ENCODE measurements at regions not wholly inside any gene's neighbourhood (a gene's known extent, or its start where the extent isn't known, plus 50 kb on each side); places are given as distances from the start of the nearest gene placed in this dataset.

DNA sequence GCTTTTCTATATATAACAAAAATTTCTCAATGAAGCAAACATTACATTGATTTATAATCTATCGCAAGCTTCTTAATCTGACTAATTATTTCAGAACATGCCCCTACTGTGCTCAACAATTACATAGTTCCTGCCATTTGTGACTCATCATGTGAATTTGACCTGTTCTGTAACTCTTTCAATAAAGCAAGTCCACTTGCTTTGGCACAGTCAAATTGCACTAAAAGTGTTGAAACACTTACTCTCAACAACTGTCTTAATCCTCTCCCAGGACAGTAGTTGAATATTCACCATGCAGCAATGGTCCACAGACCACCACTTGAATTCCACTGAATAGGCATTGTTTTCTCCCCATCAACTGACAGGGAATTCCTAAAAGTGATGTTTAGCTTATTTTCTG is 67.7 kb upstream of the SPTLC3 start:
- no peaks in the 10 kb centered on the region for H3K4me1 ChIP-seq (ENCODE audit: control insufficient read depth, extremely low read depth, insufficient read depth, low read length)
- H3K4me3 ChIP-seq (replicated peaks in 1 of 4; ENCODE audit: control extremely low read depth in 1 of 4, insufficient read depth in 1 of 4, low read depth in 3 of 4, low read length in 4 of 4): no peak overlapping the region
- H2AFZ ChIP-seq (ENCODE audit: low read length): no peak overlapping the region
- H3K9me3 ChIP-seq (ENCODE audit: control insufficient read depth, insufficient read depth, low read depth, low read length): no peaks in the 10 kb centered on the region
- no peak overlapping the region for H3K27ac ChIP-seq (ENCODE audit: insufficient read depth, low read length)
- DNase-seq (ENCODE audit: low read depth in 2 of 2): peak; percentile 8 to 56
- no peaks in the 10 kb centered on the region for H4K20me1 ChIP-seq (ENCODE audit: control insufficient read depth, extremely low read depth, insufficient read depth, low read length)
- H3K4me2 ChIP-seq (ENCODE audit: extremely low read depth, insufficient read depth, low read length): no peak overlapping the region
- no peak overlapping the region for H3K9ac ChIP-seq (ENCODE audit: insufficient read depth, low read length)
- no peaks in the 10 kb centered on the region for H3K79me2 ChIP-seq (ENCODE audit: control insufficient read depth, insufficient read depth, low read length)
- H3K27me3 ChIP-seq (ENCODE audit: control insufficient read depth, insufficient read depth, low read length): no peaks in the 10 kb centered on the region
- TF ChIP-seq, protein P1, sequence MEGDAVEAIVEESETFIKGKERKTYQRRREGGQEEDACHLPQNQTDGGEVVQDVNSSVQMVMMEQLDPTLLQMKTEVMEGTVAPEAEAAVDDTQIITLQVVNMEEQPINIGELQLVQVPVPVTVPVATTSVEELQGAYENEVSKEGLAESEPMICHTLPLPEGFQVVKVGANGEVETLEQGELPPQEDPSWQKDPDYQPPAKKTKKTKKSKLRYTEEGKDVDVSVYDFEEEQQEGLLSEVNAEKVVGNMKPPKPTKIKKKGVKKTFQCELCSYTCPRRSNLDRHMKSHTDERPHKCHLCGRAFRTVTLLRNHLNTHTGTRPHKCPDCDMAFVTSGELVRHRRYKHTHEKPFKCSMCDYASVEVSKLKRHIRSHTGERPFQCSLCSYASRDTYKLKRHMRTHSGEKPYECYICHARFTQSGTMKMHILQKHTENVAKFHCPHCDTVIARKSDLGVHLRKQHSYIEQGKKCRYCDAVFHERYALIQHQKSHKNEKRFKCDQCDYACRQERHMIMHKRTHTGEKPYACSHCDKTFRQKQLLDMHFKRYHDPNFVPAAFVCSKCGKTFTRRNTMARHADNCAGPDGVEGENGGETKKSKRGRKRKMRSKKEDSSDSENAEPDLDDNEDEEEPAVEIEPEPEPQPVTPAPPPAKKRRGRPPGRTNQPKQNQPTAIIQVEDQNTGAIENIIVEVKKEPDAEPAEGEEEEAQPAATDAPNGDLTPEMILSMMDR (conservative IDR thresholded peaks at IDR 0.05 in 1 of 2, IDR thresholded peaks at IDR 0.05 in 1 of 2; ENCODE audit: low read depth in 1 of 2, low read length in 2 of 2): no peak
- H3K36me3 ChIP-seq (ENCODE audit: control insufficient read depth, insufficient read depth, low read length): no peaks in the 10 kb centered on the region

DNA sequence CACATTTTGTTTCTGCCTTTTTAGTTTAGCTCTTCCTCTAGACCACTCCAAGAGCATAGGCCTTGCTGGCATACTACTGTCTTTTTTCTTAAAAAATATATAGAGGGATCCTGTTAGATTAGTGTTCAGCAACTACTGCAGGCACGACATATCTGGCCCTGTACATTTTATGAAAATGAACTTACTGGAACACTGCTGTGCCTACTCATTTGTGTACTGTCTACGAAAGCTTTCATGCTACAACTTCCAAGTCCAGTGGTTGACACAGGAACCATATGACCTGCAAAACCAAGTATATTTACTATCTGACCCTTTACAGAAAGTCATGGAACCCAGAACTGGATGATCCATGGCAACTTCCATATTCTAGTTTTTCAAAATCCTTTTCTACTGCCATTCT is 66.6 kb upstream of the SPTLC3 start:
- Histone ChIP-seq H3K27ac (ENCODE audit: insufficient read depth, low read length) (no peak overlapping the region), H2AFZ (ENCODE audit: low read length) (no peak overlapping the region), H4K20me1 (ENCODE audit: control insufficient read depth, extremely low read depth, insufficient read depth, low read length) (no peaks in the 10 kb centered on the region), H3K4me3 (replicated peaks in 1 of 4; ENCODE audit: control extremely low read depth in 1 of 4, insufficient read depth in 1 of 4, low read depth in 3 of 4, low read length in 4 of 4) (no peak overlapping the region), H3K4me2 (ENCODE audit: extremely low read depth, insufficient read depth, low read length) (no peak overlapping the region), H3K79me2 (ENCODE audit: control insufficient read depth, insufficient read depth, low read length) (no peaks in the 10 kb centered on the region), H3K4me1 (ENCODE audit: control insufficient read depth, extremely low read depth, insufficient read depth, low read length) (no peaks in the 10 kb centered on the region), H3K36me3 (ENCODE audit: control insufficient read depth, insufficient read depth, low read length) (no peaks in the 10 kb centered on the region), H3K9ac (ENCODE audit: insufficient read depth, low read length) (no peak overlapping the region), H3K27me3 (ENCODE audit: control insufficient read depth, insufficient read depth, low read length) (no peaks in the 10 kb centered on the region), H3K9me3 (ENCODE audit: control insufficient read depth, insufficient read depth, low read depth, low read length) (no peaks in the 10 kb centered on the region)
- DNase-seq (ENCODE audit: low read depth in 2 of 2): no peak
- TF ChIP-seq, protein P1 (conservative IDR thresholded peaks at IDR 0.05 in 1 of 2, IDR thresholded peaks at IDR 0.05 in 1 of 2; ENCODE audit: low read depth in 1 of 2, low read length in 2 of 2): no peak
- TF ChIP-seq EZH2 (IDR thresholded peaks at IDR 0.05; ENCODE audit: low read length, missing control alignments): no peak

DNA sequence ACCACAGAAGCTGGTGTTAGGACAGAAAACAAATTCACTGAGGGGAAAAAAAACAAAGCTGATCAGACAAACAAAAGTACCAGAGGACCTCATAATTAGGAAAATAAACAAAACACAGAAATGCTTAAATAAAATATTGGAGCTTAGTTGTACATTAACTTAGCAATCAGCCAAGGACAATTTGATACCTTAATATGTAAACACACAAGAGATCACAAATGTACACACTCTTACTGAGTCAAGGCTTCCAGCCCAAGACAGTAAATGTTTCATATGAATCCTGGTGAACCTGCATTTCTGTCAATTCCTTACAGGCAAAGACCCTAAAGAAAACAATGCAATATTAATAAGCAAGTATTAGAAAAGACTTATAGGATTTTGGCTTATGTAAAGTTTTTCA is 62.0 kb upstream of the SPTLC3 start:
- no peak overlapping the region for H3K4me3 ChIP-seq (replicated peaks in 1 of 4; ENCODE audit: control extremely low read depth in 1 of 4, insufficient read depth in 1 of 4, low read depth in 3 of 4, low read length in 4 of 4)
- H3K9ac ChIP-seq (ENCODE audit: insufficient read depth, low read length): no peak overlapping the region
- TF ChIP-seq EZH2 (IDR thresholded peaks at IDR 0.05; ENCODE audit: low read length, missing control alignments): no peak
- TF ChIP-seq, protein P1 (conservative IDR thresholded peaks at IDR 0.05 in 1 of 2, IDR thresholded peaks at IDR 0.05 in 1 of 2; ENCODE audit: low read depth in 1 of 2, low read length in 2 of 2): no peak
- no peak overlapping the region for H3K27ac ChIP-seq (ENCODE audit: insufficient read depth, low read length)
- DNase-seq (ENCODE audit: low read depth in 2 of 2): no peak
- no peaks in the 10 kb centered on the region for H3K4me1 ChIP-seq (ENCODE audit: control insufficient read depth, extremely low read depth, insufficient read depth, low read length)
- no peaks in the 10 kb centered on the region for H3K36me3 ChIP-seq (ENCODE audit: control insufficient read depth, insufficient read depth, low read length)
- no peaks in the 10 kb centered on the region for H3K9me3 ChIP-seq (ENCODE audit: control insufficient read depth, insufficient read depth, low read depth, low read length)
- no peaks in the 10 kb centered on the region for H3K27me3 ChIP-seq (ENCODE audit: control insufficient read depth, insufficient read depth, low read length)
- H2AFZ ChIP-seq (ENCODE audit: low read length): no peak overlapping the region
- H3K79me2 ChIP-seq (ENCODE audit: control insufficient read depth, insufficient read depth, low read length): no peaks in the 10 kb centered on the region
- no peaks in the 10 kb centered on the region for H4K20me1 ChIP-seq (ENCODE audit: control insufficient read depth, extremely low read depth, insufficient read depth, low read length)
- no peak overlapping the region for H3K4me2 ChIP-seq (ENCODE audit: extremely low read depth, insufficient read depth, low read length)
